Astrocyte (in vitro differentiated cells and primary cell): ENCODE measurements at regions not wholly inside any gene's neighbourhood (a gene's known extent, or its start where the extent isn't known, plus 50 kb on each side); places are given as distances from the start of the nearest gene placed in this dataset.

Experiments
- DNase-seq: peaks from one replicate; pipeline ENCODE4 v3.0.0-alpha.2; 2010; ENCODE audit warnings: low read depth
- FAIRE-seq: peaks from 2 replicates; lab custom pipeline; 2011; peaks lifted over from hg19 to GRCh38; lab: Jason Lieb, UNC
- H2AFZ ChIP-seq: 2 replicates; pipeline ENCODE4 v1.6.0; 2012; ENCODE audit warnings: low read depth, low read length, inconsistent platforms
- H3K27ac ChIP-seq: 2 replicates; pipeline ENCODE4 v1.5.1; 2011; ENCODE audit warnings: low read depth, low read length, inconsistent platforms
- H3K27me3 ChIP-seq: 2 replicates; pipeline ENCODE4 v1.6.0; 2011; ENCODE audit warnings: low read length, inconsistent platforms; ENCODE audit not compliant: insufficient read depth
- H3K36me3 ChIP-seq: 2 replicates; pipeline ENCODE4 v1.5.1; 2011; ENCODE audit warnings: low read length, inconsistent platforms; ENCODE audit not compliant: insufficient read depth
- H3K4me1 ChIP-seq: 2 replicates; pipeline ENCODE4 v1.5.1; 2011; ENCODE audit warnings: low read length, inconsistent platforms; ENCODE audit not compliant: insufficient read depth
- H3K4me2 ChIP-seq: 2 replicates; pipeline ENCODE4 v1.6.0; 2012; ENCODE audit warnings: low read length, inconsistent platforms
- H3K4me3 ChIP-seq: 2 replicates; pipeline ENCODE4 v1.5.1; 2011; ENCODE audit warnings: low read depth, mild to moderate bottlenecking, low read length, inconsistent platforms; ENCODE audit not compliant: insufficient read depth
- H3K79me2 ChIP-seq: 2 replicates; pipeline ENCODE4 v1.6.0; 2012; ENCODE audit warnings: mild to moderate bottlenecking, low read length, inconsistent platforms; ENCODE audit not compliant: insufficient read depth
- H3K9ac ChIP-seq: 2 replicates; pipeline ENCODE4 v1.6.0; 2012; ENCODE audit warnings: mild to moderate bottlenecking, low read length, inconsistent platforms
- H3K9me3 ChIP-seq: 2 replicates; pipeline ENCODE4 v1.5.1; 2012; ENCODE audit warnings: low read depth, mild to moderate bottlenecking, low read length, inconsistent platforms; ENCODE audit not compliant: insufficient read depth
- H4K20me1 ChIP-seq: 2 replicates; pipeline ENCODE4 v1.6.0; 2012; ENCODE audit warnings: low read length, inconsistent platforms; ENCODE audit not compliant: insufficient read depth
- H3K27ac Mint-ChIP-seq: one replicate; pipeline ENCODE4 v1.8.0; 2021; ENCODE audit warnings: mild to moderate bottlenecking, mixed read lengths; ENCODE audit not compliant: unreplicated experiment
- H3K27me3 Mint-ChIP-seq: one replicate; pipeline ENCODE4 v1.8.0; 2021; ENCODE audit warnings: low read depth, mixed read lengths; ENCODE audit not compliant: unreplicated experiment
- H3K36me3 Mint-ChIP-seq: one replicate; pipeline ENCODE4 v1.8.0; 2021; ENCODE audit warnings: low read depth, mixed read lengths; ENCODE audit not compliant: unreplicated experiment
- H3K4me1 Mint-ChIP-seq: one replicate; pipeline ENCODE4 v1.8.0; 2021; ENCODE audit warnings: low read depth, mixed read lengths; ENCODE audit not compliant: unreplicated experiment
- H3K4me3 Mint-ChIP-seq: one replicate; pipeline ENCODE4 v1.8.0; 2021; ENCODE audit warnings: mild to moderate bottlenecking, moderate library complexity, mixed read lengths; ENCODE audit not compliant: unreplicated experiment
- H3K9me3 Mint-ChIP-seq: one replicate; pipeline ENCODE4 v1.8.0; 2021; ENCODE audit warnings: mild to moderate bottlenecking, mixed read lengths; ENCODE audit not compliant: unreplicated experiment
- EZH2 ChIP-seq: IDR thresholded peaks from 2 replicates; pipeline ENCODE4 v1.6.1; 2012; ENCODE audit warnings: mild to moderate bottlenecking, low read length, inconsistent platforms; ENCODE audit not compliant: insufficient read depth
- TF ChIP-seq, protein P1 (sequence below): IDR thresholded peaks from 2 replicates; pipeline ENCODE4 v1.5.1; 2011; ENCODE audit warnings: low read depth, mild to moderate bottlenecking, inconsistent platforms, low read length, moderate library complexity; ENCODE audit not compliant: insufficient read depth

DNA sequence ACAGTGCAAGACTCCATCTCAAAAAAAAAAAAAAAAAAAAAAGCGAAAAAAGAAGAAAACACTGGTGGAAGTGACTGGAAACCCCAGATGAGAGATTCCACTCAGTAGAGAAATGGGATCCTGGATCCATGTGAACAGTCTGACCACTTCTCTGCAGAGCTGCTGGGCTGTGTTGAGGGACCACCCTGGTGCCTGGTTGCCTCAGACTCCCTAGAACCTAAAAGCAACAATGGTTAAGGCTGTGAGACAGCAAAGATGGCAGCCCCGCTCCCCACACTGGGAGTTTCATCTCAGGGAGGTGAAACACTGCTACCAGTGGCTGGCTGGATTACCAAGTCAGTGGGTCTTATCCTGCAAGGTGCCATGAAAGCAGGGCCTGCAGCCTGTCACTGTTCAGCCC, 152.8 kb upstream of the ARSJ start:
- Histone ChIP-seq H4K20me1 (no peaks in the 10 kb centered on the region), H3K4me3 (no peak overlapping the region), H3K79me2 (no peaks in the 10 kb centered on the region), H2AFZ (no peak overlapping the region), H3K9ac (no peak overlapping the region), H3K9me3 (no peaks in the 10 kb centered on the region), H3K36me3 (no peaks in the 10 kb centered on the region), H3K27ac (no peak overlapping the region), H3K4me2 (no peak overlapping the region), H3K4me1 (no peaks in the 10 kb centered on the region), H3K27me3 (no peaks in the 10 kb centered on the region)
- FAIRE-seq: no peak
- Mint-ChIP-seq H3K27me3 (no peaks in the 10 kb centered on the region), H3K4me3 (no peak overlapping the region), H3K4me1 (no peaks in the 10 kb centered on the region), H3K27ac (no peak overlapping the region), H3K9me3 (peaks cover 7% of the 10 kb centered on the region), H3K36me3 (peaks cover 4% of the 10 kb centered on the region)
- TF ChIP-seq, protein P1, sequence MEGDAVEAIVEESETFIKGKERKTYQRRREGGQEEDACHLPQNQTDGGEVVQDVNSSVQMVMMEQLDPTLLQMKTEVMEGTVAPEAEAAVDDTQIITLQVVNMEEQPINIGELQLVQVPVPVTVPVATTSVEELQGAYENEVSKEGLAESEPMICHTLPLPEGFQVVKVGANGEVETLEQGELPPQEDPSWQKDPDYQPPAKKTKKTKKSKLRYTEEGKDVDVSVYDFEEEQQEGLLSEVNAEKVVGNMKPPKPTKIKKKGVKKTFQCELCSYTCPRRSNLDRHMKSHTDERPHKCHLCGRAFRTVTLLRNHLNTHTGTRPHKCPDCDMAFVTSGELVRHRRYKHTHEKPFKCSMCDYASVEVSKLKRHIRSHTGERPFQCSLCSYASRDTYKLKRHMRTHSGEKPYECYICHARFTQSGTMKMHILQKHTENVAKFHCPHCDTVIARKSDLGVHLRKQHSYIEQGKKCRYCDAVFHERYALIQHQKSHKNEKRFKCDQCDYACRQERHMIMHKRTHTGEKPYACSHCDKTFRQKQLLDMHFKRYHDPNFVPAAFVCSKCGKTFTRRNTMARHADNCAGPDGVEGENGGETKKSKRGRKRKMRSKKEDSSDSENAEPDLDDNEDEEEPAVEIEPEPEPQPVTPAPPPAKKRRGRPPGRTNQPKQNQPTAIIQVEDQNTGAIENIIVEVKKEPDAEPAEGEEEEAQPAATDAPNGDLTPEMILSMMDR: no peak
- no peak for TF ChIP-seq EZH2
- DNase-seq: no peak

DNA sequence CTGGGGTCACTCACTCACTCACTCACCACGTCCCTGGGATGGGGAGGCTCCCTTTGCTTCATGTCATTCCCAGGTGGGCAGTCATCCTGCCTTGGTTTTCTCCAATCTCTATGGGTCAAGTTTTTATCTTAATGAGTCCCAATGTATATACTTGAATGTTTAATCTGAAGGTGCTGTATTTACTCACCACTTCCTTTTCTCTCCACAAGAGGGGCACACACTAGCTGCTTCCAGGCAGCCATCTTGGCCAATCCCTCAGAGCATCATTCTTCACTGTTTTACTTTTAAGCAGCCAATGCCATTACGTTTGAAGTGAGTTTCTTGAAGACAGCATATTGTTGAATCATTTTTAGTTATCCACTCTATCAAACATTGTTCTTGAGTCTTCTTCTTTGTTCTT, 153.4 kb upstream of the ARSJ start:
- DNase-seq (no peak), FAIRE-seq (no peak)
- Histone ChIP-seq H4K20me1 (no peaks in the 10 kb centered on the region), H3K4me2 (no peak overlapping the region), H3K4me1 (no peaks in the 10 kb centered on the region), H3K27ac (no peak overlapping the region), H3K36me3 (no peaks in the 10 kb centered on the region), H2AFZ (no peak overlapping the region), H3K79me2 (no peaks in the 10 kb centered on the region), H3K4me3 (no peak overlapping the region), H3K9me3 (no peaks in the 10 kb centered on the region), H3K27me3 (no peaks in the 10 kb centered on the region), H3K9ac (no peak overlapping the region)
- Mint-ChIP-seq H3K27me3 (no peaks in the 10 kb centered on the region), H3K4me3 (no peak overlapping the region), H3K9me3 (peaks cover 7% of the 10 kb centered on the region), H3K36me3 (peaks cover 4% of the 10 kb centered on the region), H3K27ac (no peak overlapping the region), H3K4me1 (no peaks in the 10 kb centered on the region)
- TF ChIP-seq, protein P1: peak; percentile 23
- TF ChIP-seq EZH2: no peak

DNA sequence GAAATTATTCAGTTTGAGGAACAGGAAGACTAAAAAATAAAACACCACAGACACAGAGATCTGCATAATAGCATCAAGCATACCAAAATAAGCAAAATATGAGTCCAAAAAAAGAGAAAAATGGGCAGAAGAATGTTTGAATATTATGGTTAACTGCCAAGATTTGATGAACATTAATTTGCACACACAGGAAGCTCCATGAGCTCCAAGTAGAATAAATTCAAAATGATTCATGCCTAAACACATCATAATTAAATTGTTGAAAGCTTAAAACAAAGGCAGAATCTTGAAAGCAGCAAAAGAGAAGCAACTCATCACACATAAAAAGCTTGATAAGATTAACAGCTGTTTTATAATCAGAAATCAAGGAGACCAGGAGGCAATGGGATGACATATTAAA, 156.6 kb upstream of the ARSJ start:
- Mint-ChIP-seq H3K4me3 (no peak overlapping the region), H3K36me3 (peaks cover 4% of the 10 kb centered on the region), H3K4me1 (no peaks in the 10 kb centered on the region), H3K27me3 (no peaks in the 10 kb centered on the region), H3K27ac (no peak overlapping the region), H3K9me3 (peaks cover 5% of the 10 kb centered on the region)
- DNase-seq (peak; percentile 17), FAIRE-seq (no peak)
- Histone ChIP-seq H3K79me2 (no peaks in the 10 kb centered on the region), H3K36me3 (no peaks in the 10 kb centered on the region), H3K27ac (no peak overlapping the region), H4K20me1 (no peaks in the 10 kb centered on the region), H2AFZ (no peak overlapping the region), H3K9me3 (no peaks in the 10 kb centered on the region), H3K4me3 (no peak overlapping the region), H3K9ac (no peak overlapping the region), H3K4me1 (no peaks in the 10 kb centered on the region), H3K27me3 (no peaks in the 10 kb centered on the region), H3K4me2 (no peak overlapping the region)
- TF ChIP-seq EZH2: no peak
- TF ChIP-seq, protein P1: no peak
